ENCODE measurements at regions not wholly inside any gene's neighbourhood (a gene's known extent, or its start where the extent isn't known, plus 50 kb on each side); places are given as distances from the start of the nearest gene placed in this dataset.

DNA sequence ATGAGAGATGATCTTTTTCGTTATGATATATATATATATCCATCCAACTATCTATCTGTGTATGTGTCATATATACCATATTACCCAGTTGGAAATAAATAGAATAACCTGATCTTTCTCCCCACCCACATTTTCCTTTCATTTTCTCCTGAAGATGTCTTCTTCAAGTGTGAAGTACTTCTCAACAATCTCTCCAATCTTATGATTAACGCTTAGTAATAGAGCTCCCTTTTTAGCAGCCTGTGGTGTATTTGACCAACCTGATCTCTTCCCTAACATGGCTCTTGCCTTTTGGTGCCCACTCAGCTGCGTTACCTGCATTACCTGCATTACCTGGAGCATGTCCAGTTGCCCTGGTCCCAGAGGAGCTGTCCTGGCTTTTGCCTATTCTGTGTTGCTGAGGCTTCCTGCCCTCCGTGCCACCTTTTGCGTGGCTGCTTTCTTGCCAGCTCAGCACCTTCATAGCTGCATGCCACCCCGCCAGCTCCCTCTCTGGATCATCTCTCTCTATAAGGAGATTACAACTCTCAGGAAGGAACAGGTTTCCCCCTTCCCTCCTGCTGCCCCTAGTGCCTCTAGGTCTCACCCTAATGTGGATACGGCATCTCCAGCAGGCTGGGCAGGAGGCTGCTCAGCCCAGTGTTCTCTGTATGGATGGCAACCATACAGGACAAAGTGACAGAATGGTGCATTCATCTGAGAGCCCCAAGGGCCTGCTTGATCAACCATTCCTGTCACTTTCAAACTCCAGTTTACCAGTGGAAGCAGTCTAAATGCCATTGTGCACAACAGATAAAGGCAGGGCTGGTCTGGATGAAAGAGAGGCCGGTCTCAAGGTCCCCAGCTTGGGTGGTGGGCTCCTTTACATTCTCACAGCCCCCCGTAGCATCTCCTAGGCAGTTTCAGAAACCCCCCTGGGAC is 126.7 kb downstream of the GADD45G start:
- TF ChIP-seq TAF1 (IDR thresholded peaks at IDR 0.05; ENCODE audit: borderline replicate concordance, low read depth, low read length) (no peak), ELF1 (IDR thresholded peaks at IDR 0.05) (no peak), EP300 (IDR thresholded peaks at IDR 0.05; ENCODE audit: borderline replicate concordance in 1 of 2, low read depth in 1 of 2, low read length in 1 of 2) (no peak), GABPA (IDR thresholded peaks at IDR 0.05; ENCODE audit: low read depth) (no peak), POLR2AphosphoS5 (IDR thresholded peaks at IDR 0.05; ENCODE audit: low read depth, low read length) (no peak), YY1 (IDR thresholded peaks at IDR 0.05; ENCODE audit: low read depth) (no peak)
- TF ChIP-seq, protein P1, sequence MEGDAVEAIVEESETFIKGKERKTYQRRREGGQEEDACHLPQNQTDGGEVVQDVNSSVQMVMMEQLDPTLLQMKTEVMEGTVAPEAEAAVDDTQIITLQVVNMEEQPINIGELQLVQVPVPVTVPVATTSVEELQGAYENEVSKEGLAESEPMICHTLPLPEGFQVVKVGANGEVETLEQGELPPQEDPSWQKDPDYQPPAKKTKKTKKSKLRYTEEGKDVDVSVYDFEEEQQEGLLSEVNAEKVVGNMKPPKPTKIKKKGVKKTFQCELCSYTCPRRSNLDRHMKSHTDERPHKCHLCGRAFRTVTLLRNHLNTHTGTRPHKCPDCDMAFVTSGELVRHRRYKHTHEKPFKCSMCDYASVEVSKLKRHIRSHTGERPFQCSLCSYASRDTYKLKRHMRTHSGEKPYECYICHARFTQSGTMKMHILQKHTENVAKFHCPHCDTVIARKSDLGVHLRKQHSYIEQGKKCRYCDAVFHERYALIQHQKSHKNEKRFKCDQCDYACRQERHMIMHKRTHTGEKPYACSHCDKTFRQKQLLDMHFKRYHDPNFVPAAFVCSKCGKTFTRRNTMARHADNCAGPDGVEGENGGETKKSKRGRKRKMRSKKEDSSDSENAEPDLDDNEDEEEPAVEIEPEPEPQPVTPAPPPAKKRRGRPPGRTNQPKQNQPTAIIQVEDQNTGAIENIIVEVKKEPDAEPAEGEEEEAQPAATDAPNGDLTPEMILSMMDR (IDR thresholded peaks at IDR 0.05) = no peak

All from SK-N-SH (cell line).